ENCODE measurements at regions not wholly inside any gene's neighbourhood (a gene's known extent, or its start where the extent isn't known, plus 50 kb on each side); places are given as distances from the start of the nearest gene placed in this dataset.

DNA sequence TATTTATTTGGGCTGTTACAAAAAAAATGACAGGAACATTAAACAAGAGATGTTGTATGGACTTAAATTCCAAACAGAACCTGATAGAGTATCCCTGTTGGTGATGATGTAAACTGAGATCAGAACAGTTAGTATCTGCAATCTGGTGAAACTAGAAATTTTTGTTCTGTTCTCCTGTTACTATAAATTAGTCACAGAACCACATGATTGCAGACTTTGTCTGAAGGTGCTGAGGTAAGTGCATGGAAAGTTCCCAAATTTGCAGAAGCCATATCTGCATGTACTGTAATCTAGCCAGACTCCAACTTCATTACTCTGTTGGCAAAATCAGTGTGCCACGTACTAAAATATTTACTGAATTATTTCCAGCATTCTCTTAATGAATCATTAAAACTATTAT, 516.3 kb upstream of the FSIP2 start:
- Histone ChIP-seq H3K9me3 (peaks cover 0 to 7% (median 0%) of the 10 kb centered on the region in 12 donors), H3K4me1 (no peaks in the 10 kb centered on the region), H3K36me3 (no peaks in the 10 kb centered on the region), H3K27ac (no peak overlapping the region), H3K4me3 (no peak overlapping the region), H3K27me3 (no peaks in the 10 kb centered on the region)
- TF ChIP-seq, protein P1, sequence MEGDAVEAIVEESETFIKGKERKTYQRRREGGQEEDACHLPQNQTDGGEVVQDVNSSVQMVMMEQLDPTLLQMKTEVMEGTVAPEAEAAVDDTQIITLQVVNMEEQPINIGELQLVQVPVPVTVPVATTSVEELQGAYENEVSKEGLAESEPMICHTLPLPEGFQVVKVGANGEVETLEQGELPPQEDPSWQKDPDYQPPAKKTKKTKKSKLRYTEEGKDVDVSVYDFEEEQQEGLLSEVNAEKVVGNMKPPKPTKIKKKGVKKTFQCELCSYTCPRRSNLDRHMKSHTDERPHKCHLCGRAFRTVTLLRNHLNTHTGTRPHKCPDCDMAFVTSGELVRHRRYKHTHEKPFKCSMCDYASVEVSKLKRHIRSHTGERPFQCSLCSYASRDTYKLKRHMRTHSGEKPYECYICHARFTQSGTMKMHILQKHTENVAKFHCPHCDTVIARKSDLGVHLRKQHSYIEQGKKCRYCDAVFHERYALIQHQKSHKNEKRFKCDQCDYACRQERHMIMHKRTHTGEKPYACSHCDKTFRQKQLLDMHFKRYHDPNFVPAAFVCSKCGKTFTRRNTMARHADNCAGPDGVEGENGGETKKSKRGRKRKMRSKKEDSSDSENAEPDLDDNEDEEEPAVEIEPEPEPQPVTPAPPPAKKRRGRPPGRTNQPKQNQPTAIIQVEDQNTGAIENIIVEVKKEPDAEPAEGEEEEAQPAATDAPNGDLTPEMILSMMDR (IDR thresholded peaks at IDR 0.05), result no peak
- TF ChIP-seq POLR2A (IDR thresholded peaks at IDR 0.05), result no peak
- DNase-seq (no peak), ATAC-seq (no peak)
- WGBS, 4 donors, result 66 to 77% (median 75%) methylated on average over 1 of the region's 1 CpG
- intact Hi-C loops (cut with DNase I), result no loop called here

DNA sequence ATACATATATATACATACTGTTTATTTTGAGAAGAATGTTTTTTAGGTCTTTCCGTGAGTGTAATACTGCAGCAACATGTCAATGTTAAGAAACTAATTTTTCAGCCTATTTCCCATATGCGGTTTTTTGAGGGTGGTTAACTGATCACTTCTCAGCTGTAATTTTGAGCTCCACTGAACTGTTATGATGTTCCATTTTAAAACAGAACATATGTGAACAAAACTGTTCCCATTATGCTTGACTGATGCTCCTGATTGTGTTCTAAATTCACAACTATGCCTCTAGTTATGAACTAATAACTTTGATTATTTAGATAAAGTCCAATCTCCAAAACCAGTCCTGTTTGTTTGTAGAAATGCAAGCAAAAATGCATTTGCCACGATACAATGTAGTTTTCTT, 511.2 kb upstream of the FSIP2 start:
- H3K27me3 ChIP-seq, result no peaks in the 10 kb centered on the region
- WGBS, 4 donors, result 76 to 86% (median 82%) methylated on average over 3 of the region's 3 CpGs
- intact Hi-C loops (cut with DNase I), result no loop called here
- TF ChIP-seq, protein P1 (IDR thresholded peaks at IDR 0.05), result no peak
- no peak for TF ChIP-seq POLR2A (IDR thresholded peaks at IDR 0.05)
- H3K9me3 ChIP-seq, result peaks cover 0 to 7% (median 0%) of the 10 kb centered on the region in 12 donors
- DNase-seq (no peak), ATAC-seq (no peak)
- no peaks in the 10 kb centered on the region for H3K4me1 ChIP-seq
- H3K27ac ChIP-seq, result no peak overlapping the region
- no peaks in the 10 kb centered on the region for H3K36me3 ChIP-seq
- no peak overlapping the region for H3K4me3 ChIP-seq

DNA sequence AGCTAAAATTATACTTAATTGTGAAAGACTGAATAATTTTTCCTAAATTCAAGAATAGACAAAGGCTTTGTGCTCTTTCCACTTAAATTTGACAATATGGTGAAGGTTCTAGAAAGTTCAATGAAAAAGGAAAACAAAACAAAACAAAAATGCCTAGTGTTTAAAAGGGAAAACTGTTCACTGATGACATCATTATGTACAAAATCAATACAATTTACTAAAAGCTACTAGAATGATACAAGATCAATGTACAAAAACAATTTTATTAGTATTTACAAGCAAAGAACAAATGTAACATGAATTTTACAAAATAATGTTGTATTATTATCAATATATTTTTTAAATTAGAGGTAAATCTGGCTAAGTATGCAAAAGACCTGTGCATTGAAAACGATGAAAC, 499.1 kb upstream of the FSIP2 start:
- H3K27me3 ChIP-seq, result no peaks in the 10 kb centered on the region
- intact Hi-C loops (cut with DNase I), result no loop called here
- H3K4me3 ChIP-seq, result no peak overlapping the region
- H3K4me1 ChIP-seq, result no peaks in the 10 kb centered on the region
- peaks cover 0 to 23% (median 5%) of the 10 kb centered on the region in 12 donors for H3K9me3 ChIP-seq
- no peak for TF ChIP-seq POLR2A (IDR thresholded peaks at IDR 0.05)
- TF ChIP-seq, protein P1 (IDR thresholded peaks at IDR 0.05), result no peak
- 52 to 77% (median 68%) methylated on average over 1 of the region's 1 CpG for WGBS, 4 donors
- ATAC-seq (no peak), DNase-seq (no peak)
- no peaks in the 10 kb centered on the region for H3K36me3 ChIP-seq
- H3K27ac ChIP-seq, result no peak overlapping the region

DNA sequence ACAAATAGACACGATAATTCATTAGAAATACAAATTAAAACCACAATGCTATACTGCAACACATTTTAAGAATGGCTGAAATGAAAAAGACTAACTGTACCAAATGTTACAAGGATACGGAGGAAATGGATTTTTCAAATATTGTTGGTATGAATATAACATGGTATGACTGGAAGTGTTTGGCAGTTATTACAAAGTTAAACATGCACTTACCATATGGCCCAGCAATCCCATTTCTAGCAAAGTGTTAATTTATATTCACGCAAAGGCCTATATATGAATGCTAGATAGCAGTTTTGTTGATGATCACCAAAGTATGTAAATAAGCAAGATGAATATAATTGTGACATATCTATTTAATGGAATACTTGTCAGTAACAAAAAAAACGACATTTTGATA, 497.8 kb upstream of the FSIP2 start:
- ATAC-seq, result no peak
- Histone ChIP-seq H3K27ac (no peak overlapping the region), H3K4me3 (no peak overlapping the region), H3K27me3 (no peaks in the 10 kb centered on the region), H3K36me3 (no peaks in the 10 kb centered on the region), H3K9me3 (peaks cover 0 to 18% (median 5%) of the 10 kb centered on the region in 12 donors), H3K4me1 (no peaks in the 10 kb centered on the region)
- 72 to 86% (median 79%) methylated on average over 4 of the region's 4 CpGs for WGBS, 4 donors
- TF ChIP-seq, protein P1 (IDR thresholded peaks at IDR 0.05), result no peak
- TF ChIP-seq POLR2A (IDR thresholded peaks at IDR 0.05), result no peak
- no peak for DNase-seq
- intact Hi-C loops (cut with DNase I), result no loop called here
